CD14-positive monocyte (primary cell): ENCODE measurements at regions not wholly inside any gene's neighbourhood (a gene's known extent, or its start where the extent isn't known, plus 50 kb on each side); places are given as distances from the start of the nearest gene placed in this dataset.

Experiments used
- DNase-seq, 3 donors: peaks; one replicate each; pipeline ENCODE4 v3.0.0-alpha.2; 2011 to 2022
- H2AFZ ChIP-seq: 2 replicates; pipeline ENCODE4 v1.6.0; 2012; ENCODE audit warnings: mild to moderate bottlenecking, low read depth, low read length, inconsistent platforms; ENCODE audit not compliant: insufficient read depth, poor library complexity, severe bottlenecking
- H3K27ac ChIP-seq, 2 donors: 1 replicate in 1 of 2; 2 replicates in 1 of 2; pipeline ENCODE4 v1.5.1; 2012 to 2013; ENCODE audit warnings: low read length in 2 of 2, control low read depth in 1 of 2, inconsistent platforms in 1 of 2, low read depth in 1 of 2, mild to moderate bottlenecking in 1 of 2
- H3K27me3 ChIP-seq, 2 donors: one replicate each; pipeline versions ENCODE4 v1.6.0 to v1.6.1; 2011 to 2013; ENCODE audit warnings: low read length in 2 of 2; ENCODE audit not compliant: control insufficient read depth in 2 of 2, insufficient read depth in 2 of 2
- H3K36me3 ChIP-seq, 2 donors: replicated peaks in 1 of 2; 1 replicate in 1 of 2; 2 replicates in 1 of 2; pipeline versions ENCODE4 v1.5.1 to v1.6.1; 2012 to 2013; ENCODE audit warnings: low read length in 2 of 2, control low read depth in 1 of 2, inconsistent platforms in 1 of 2, mild to moderate bottlenecking in 1 of 2; ENCODE audit not compliant: insufficient read depth in 2 of 2, control insufficient read depth in 1 of 2
- H3K4me1 ChIP-seq, 2 donors: 1 replicate in 1 of 2; 2 replicates in 1 of 2; pipeline versions ENCODE4 v1.5.1 to v1.6.1; 2012 to 2013; ENCODE audit warnings: low read length in 2 of 2, control low read depth in 1 of 2, inconsistent platforms in 1 of 2, mild to moderate bottlenecking in 1 of 2, moderate library complexity in 1 of 2; ENCODE audit not compliant: insufficient read depth in 2 of 2, control insufficient read depth in 1 of 2
- H3K4me2 ChIP-seq: replicated peaks from 2 replicates; pipeline ENCODE3; 2012; ENCODE audit warnings: low read length, moderate library complexity, mild to moderate bottlenecking; ENCODE audit not compliant: poor library complexity, severe bottlenecking; ENCODE audit errors: extremely low read depth
- H3K4me3 ChIP-seq, 3 experiments: fragments of 200-600 bp in 1 of 3; sonication (generic) in 1 of 3; replicated peaks in 1 of 3; 1 replicate in 2 of 3; 2 replicates in 1 of 3; pipeline ENCODE4 v1.5.1; 2011 to 2013; ENCODE audit warnings: low read length in 3 of 3, mild to moderate bottlenecking in 3 of 3, control low read depth in 2 of 3, low read depth in 2 of 3, inconsistent platforms in 1 of 3, moderate library complexity in 1 of 3
- H3K79me2 ChIP-seq: 2 replicates; pipeline ENCODE4 v1.6.0; 2012; ENCODE audit warnings: mild to moderate bottlenecking, control low read depth, inconsistent platforms, low read length, moderate library complexity; ENCODE audit not compliant: insufficient read depth
- H3K9ac ChIP-seq: 2 replicates; pipeline ENCODE4 v1.6.0; 2017; ENCODE audit warnings: low read length, mild to moderate bottlenecking; ENCODE audit not compliant: insufficient read depth, poor library complexity, severe bottlenecking
- H3K9me3 ChIP-seq, 2 donors: replicated peaks in 1 of 2; 1 replicate in 1 of 2; 2 replicates in 1 of 2; pipeline versions ENCODE4 v1.5.1 to v1.6.1; 2012 to 2013; ENCODE audit warnings: low read length in 2 of 2, control low read depth in 1 of 2; ENCODE audit not compliant: control insufficient read depth in 1 of 2, insufficient read depth in 1 of 2
- H4K20me1 ChIP-seq: 2 replicates; pipeline ENCODE4 v1.6.0; 2012; ENCODE audit warnings: mild to moderate bottlenecking, low read length, control low read depth, moderate library complexity; ENCODE audit not compliant: insufficient read depth
- H3K27ac Mint-ChIP-seq, 7 donors: one replicate each; pipeline ENCODE4 v1.8.0; 2020; ENCODE audit warnings: mild to moderate bottlenecking in 7 of 7, mixed read lengths in 7 of 7, moderate library complexity in 6 of 7, inconsistent platforms in 2 of 7
- H3K27me3 Mint-ChIP-seq, 3 donors: one replicate each; pipeline ENCODE4 v1.8.0; 2021 to 2022; ENCODE audit warnings: low read depth in 3 of 3, mild to moderate bottlenecking in 3 of 3, mixed read lengths in 3 of 3, moderate library complexity in 3 of 3, inconsistent platforms in 1 of 3
- H3K36me3 Mint-ChIP-seq, 2 donors: one replicate each; pipeline ENCODE4 v1.8.0; 2020; ENCODE audit warnings: mixed read lengths in 2 of 2, inconsistent platforms in 1 of 2, mild to moderate bottlenecking in 1 of 2
- H3K4me1 Mint-ChIP-seq: one replicate; pipeline ENCODE4 v1.8.0; 2020; ENCODE audit warnings: mild to moderate bottlenecking, mixed read lengths
- H3K4me3 Mint-ChIP-seq, 2 donors: one replicate each; pipeline ENCODE4 v1.8.0; 2020; ENCODE audit warnings: mild to moderate bottlenecking in 2 of 2, mixed read lengths in 2 of 2, moderate library complexity in 1 of 2
- H3K9me3 Mint-ChIP-seq, 7 donors: one replicate each; pipeline ENCODE4 v1.8.0; 2020 to 2022; ENCODE audit warnings: mixed read lengths in 7 of 7, mild to moderate bottlenecking in 6 of 7, moderate library complexity in 6 of 7, inconsistent platforms in 2 of 7
- CTCF ChIP-seq: fragments of 200-600 bp; IDR thresholded peaks from one replicate; pipeline ENCODE4 v1.8.0; 2022; ENCODE audit warnings: antibody characterized with exemption, mild to moderate bottlenecking
- WGBS: methylation state at CpG from one replicate; pipeline ENCODE4 v1.1.5; 2013; ENCODE audit warnings: missing lambda C conversion rate; ENCODE audit not compliant: insufficient coverage; 5-methylcytosine and 5-hydroxymethylcytosine counted together
- intact Hi-C, 2 donors: fragments of 100-400 bp; cut with micrococcal nuclease; formaldehyde crosslinking; loops; one replicate each; pipeline versions ENCODE4 v1.15.0 to v1.15.1; 2023

GRCh38 chr3:110397115-110397514, 674.5 kb upstream of the NECTIN3 start:
- no peak overlapping the region for H3K27ac Mint-ChIP-seq
- no peak overlapping the region for H3K4me3 Mint-ChIP-seq
- Histone ChIP-seq H3K9me3 (peaks cover 0 to 9% of the 10 kb centered on the region in 2 donors), H3K36me3 (no peaks in the 10 kb centered on the region), H2AFZ (no peak overlapping the region), H4K20me1 (no peaks in the 10 kb centered on the region), H3K4me2 (no peak overlapping the region), H3K27ac (no peak overlapping the region), H3K4me3 (no peak overlapping the region), H3K4me1 (no peaks in the 10 kb centered on the region), H3K9ac (no peak overlapping the region), H3K27me3 (no peaks in the 10 kb centered on the region), H3K79me2 (no peaks in the 10 kb centered on the region)
- H3K27me3 Mint-ChIP-seq, result no peaks in the 10 kb centered on the region
- peaks cover 0 to 10% (median 4%) of the 10 kb centered on the region in 7 donors for H3K9me3 Mint-ChIP-seq
- no peak for TF ChIP-seq CTCF
- DNase-seq, result no peak
- intact Hi-C loops, result no loop called here
- no peaks in the 10 kb centered on the region for H3K4me1 Mint-ChIP-seq
- no peaks in the 10 kb centered on the region for H3K36me3 Mint-ChIP-seq
- WGBS, result no CpG with 5 or more reads among the region's 1 CpG

- Histone ChIP-seq H3K36me3 (no peaks in the 10 kb centered on the region), H3K4me2 (no peak overlapping the region), H3K9ac (no peak overlapping the region), H2AFZ (no peak overlapping the region), H3K9me3 (no peaks in the 10 kb centered on the region), H3K4me1 (no peaks in the 10 kb centered on the region), H3K27me3 (no peaks in the 10 kb centered on the region), H3K27ac (no peak overlapping the region), H4K20me1 (no peaks in the 10 kb centered on the region), H3K79me2 (no peaks in the 10 kb centered on the region), H3K4me3 (no peak overlapping the region)
- no peak overlapping the region for H3K4me3 Mint-ChIP-seq
- H3K4me1 Mint-ChIP-seq, result no peaks in the 10 kb centered on the region
- no peak overlapping the region for H3K27ac Mint-ChIP-seq
- H3K27me3 Mint-ChIP-seq, result no peaks in the 10 kb centered on the region
- H3K9me3 Mint-ChIP-seq, result peaks cover 0 to 6% (median 3%) of the 10 kb centered on the region in 7 donors
- WGBS, result no CpG with 5 or more reads among the region's 2 CpGs
- no peak for TF ChIP-seq CTCF
- DNase-seq, result no peak
- no peaks in the 10 kb centered on the region for H3K36me3 Mint-ChIP-seq
- intact Hi-C loops, result no loop called here
Measured at GRCh38 chr3:110400315-110400714, 671.3 kb upstream of the NECTIN3 start.
